HL-60/S4 treated with phorbol 12-myristate 13-acetate at 8.2 ng/mL for 4 days and 3 days (cell line): ENCODE measurements at regions not wholly inside any gene's neighbourhood (a gene's known extent, or its start where the extent isn't known, plus 50 kb on each side); places are given as distances from the start of the nearest gene placed in this dataset.

Experiments used
- in situ Hi-C: fragments of 300-500 bp; cut with MboI; formaldehyde crosslinking; loops from 2 replicates; pipeline ENCODE4 v1.15.0; 2022; ENCODE audit warnings: low sequenced_read_pairs

DNA sequence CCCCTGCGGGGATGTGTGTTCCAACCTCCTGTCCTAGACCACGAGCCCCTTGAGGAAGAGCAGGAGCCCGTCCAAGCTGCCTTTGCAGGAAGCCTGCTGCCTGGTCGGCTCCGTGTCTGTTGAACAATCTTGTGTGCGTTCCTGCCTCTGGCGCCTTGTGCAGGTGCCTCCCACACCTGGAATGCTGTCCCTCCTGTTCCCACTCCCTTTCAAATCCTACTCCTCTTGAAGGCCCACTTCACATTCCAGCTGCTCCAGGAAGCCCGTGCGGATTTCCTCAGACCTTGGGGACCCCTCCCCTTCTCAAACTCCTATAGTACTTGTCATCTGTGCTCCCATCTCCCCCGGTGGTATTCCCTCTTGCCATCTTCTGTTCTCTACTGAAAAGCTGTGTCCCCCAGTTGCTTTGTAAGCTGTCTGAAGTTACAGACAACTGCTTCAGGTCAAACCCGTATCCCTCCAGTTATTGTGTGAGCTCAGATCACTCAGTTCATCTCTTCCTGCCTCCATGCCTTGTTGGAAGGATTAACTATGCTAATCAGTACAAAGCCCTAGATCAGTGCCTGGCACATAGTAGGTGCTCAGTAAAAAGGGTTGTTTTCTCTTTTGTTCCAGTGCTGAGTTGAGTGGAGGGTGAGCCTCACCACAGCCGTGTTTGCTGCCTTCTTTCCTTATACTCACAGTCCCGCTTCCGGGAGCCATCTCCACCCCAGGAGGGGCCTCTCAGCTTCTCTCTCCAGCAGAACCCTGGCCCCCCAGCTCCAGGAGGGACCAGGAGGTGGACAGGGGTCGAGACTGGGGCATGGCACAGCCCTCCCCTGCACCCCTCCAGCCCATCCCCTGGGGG, 241.8 kb upstream of the CIBAR2 start:
- in situ Hi-C loops = no loop called here

GRCh38 chr16:85354686-85355514, 242.6 kb upstream of the CIBAR2 start:
- in situ Hi-C loops = no loop called here

- in situ Hi-C loops = no loop called here
These were observed 243.2 kb upstream of the CIBAR2 start for GRCh38 chr16:85355515-85355837.

DNA sequence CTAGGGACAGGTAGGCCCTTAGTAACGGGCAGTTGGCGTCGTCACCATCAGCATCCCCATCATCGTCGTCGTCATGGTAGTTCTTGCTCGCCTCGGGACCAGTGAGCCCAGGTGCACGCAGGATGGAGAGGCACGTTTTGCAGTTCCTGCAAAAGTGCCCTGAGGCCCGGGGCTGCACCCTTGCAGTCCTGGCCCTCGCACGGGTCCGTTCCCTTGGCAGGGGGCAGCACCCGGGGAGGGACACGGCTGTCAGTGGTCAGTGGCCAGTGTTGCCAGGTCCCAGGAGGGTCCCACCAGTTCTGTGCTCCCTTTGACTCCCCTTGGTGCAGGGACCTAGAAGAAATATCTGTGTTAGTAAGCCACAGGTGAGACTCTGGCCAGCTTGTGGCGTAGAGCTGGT, 243.9 kb upstream of the CIBAR2 start:
- in situ Hi-C loops = no loop called here

DNA sequence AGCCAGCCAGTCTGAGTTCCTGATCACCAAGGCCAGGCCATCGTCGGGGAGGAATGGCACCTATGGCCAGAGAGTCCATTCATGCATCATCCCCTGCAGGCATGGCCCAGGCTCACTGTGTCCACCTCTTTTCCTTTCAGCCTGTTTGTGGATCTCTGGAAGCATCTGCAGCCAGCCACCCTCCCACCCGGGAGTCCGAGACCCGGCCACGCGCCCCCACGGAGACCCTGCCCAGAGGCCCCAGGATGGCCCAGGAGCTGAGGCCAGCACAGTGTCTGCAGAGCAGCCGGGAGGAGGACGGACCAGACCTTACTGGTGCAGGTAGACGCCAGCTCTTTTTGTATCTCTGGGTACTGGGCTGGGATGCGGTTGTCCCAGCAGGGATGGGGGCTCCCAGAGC, 245.1 kb upstream of the CIBAR2 start:
- in situ Hi-C loops = no loop called here

- in situ Hi-C loops = no loop called here
These were observed 245.7 kb upstream of the CIBAR2 start for GRCh38 chr16:85357924-85358505.

GRCh38 chr16:85358704-85359146, 246.5 kb upstream of the CIBAR2 start:
- in situ Hi-C loops = no loop called here

DNA sequence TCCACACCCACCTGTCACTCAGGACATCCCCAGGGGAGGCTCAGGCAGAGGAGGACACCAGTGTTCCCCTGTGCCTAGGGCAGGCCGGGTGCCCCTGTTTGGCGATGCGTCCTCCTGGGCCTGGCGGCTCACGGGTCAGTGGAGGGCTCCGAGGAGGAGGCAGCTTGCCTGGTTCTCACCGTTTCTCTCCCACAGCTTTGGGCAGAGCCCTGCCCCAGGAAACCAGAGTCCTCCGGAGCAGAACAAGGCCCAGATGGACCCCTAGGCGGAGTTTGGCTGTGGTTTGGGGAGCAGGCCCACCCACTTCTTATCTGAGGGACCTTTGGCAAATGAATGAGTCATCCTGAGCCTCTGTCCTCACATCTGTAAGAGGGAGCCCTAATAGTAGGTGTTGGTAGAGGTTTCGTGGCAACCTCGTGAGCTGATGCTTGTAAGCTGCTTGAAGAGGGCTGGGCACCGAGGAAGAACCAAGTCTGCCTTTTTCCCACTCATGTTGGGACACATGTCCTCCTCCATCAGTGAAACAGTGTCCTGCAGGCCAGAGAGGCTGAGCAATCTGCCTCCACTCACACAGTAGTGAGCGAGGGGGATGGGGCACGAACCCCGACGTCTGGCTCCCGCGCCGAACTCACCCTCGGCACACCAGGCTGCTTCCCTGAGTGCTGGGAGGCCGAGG, 247.0 kb upstream of the CIBAR2 start:
- in situ Hi-C loops = no loop called here

DNA sequence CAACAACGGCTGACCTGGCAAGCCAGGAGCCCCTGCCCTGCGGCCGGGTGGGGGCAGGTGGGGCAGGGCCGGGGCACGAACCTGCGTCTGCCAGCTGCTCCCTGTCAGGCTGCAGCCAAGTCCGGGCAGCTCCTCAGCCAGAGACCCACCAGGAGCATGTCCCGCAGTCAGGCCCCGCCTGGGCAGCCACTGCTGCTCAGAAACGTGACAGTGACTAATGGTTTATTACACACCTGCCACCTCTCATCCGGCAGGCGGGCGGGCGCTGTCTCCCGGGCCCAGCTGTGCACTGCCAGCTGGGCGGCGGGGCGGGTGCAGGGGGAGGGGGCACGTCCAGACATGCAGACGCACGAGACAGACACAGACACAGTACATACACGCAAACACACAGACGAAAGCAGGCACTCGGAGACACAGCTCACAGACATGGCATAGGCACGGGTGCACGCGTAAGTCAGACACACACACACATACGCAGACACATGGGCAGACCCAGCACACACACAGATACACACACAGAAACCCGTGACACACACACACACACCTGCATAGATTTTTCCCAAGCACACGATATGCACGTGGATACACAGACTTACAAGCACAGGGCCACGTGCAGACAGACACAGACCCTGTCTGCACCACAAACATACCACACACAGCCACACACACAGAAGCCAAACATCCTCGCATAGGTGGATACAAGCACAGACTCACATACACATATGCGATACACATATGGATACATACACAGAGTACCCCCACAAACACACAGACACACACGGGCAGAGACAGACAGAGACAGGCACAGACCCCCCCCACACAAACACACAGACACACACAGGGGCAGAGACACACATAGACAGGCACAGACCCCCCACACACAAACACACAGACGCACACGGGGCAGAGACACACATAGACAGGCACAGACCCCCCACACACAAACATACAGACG, 248.3 kb upstream of the CIBAR2 start:
- in situ Hi-C loops = no loop called here

DNA sequence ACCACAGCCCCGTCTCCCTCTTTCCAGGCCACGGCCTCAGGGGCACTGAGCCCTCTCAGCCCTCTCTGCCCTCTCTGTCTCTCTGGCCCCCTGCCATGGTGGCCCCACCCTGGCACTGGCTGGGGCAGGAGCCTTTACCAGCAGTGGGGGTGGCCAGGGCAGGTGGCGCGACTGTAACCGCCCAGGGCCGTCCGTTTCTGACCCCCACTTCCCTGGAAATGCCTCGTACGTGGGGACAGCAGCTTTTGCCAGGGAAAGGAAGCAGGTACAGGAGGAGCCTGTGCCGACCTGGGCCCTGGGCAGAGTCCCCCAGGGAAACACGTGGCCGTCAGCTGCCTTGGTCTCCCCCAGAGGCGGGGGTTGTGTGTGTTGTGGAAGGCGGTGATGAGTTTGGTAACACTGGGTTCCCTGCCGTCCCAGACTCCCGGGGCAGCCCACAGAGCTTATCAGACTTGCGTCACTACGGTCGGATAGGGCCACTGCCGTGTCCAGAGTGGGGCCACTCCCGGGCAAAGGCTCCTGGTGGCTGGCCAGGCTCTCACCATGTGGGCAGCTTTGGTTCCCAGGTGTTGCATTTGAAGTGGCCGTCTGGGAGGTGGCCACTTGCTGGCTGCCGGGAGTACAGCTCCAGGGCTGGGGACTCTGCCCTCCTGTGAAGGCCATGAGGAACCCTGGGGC, 249.3 kb upstream of the CIBAR2 start:
- in situ Hi-C loops = no loop called here

DNA sequence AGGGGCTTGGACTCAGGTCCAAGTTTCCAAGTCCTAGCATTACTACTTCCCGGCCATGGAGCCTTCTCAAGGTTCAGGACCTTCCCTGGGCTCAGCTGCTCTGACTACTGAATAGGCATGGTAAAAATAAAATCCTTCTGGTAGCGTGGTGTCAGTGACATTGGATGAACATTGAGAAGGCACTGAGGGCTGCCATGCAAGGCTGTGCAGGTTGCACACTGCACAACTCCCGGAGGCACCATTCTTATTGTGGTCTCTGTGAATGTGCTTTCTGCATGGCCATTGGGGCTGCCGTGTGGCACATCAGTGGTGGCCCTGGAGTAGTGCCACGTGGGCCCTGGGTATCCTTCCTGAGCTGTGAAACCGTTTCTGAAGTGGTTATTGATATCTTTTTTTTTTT, 250.2 kb upstream of the CIBAR2 start:
- in situ Hi-C loops = no loop called here

DNA sequence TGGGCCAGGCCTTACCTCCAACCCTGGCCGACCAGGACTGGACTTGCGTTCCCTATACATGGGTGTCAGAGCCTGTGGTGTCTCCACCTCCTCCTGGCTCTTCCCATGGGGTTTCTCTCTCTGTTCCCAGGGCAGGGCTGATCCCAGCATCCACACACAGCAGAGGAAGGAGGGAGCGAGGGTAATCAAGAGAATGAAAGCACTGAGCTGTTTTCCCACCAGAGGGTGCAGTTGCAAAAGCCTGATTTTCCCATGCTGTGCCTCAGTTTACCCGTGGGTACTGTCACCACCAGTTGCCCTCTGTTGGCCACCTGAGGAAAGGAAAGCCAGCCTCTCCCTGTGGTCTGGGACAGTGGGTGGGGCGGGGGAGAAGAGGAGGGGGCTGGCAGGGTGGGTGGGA, 249.7 kb upstream of the GSE1 start:
- in situ Hi-C loops = no loop called here

GRCh38 chr16:85363881-85364280, 249.2 kb upstream of the GSE1 start:
- in situ Hi-C loops = no loop called here

DNA sequence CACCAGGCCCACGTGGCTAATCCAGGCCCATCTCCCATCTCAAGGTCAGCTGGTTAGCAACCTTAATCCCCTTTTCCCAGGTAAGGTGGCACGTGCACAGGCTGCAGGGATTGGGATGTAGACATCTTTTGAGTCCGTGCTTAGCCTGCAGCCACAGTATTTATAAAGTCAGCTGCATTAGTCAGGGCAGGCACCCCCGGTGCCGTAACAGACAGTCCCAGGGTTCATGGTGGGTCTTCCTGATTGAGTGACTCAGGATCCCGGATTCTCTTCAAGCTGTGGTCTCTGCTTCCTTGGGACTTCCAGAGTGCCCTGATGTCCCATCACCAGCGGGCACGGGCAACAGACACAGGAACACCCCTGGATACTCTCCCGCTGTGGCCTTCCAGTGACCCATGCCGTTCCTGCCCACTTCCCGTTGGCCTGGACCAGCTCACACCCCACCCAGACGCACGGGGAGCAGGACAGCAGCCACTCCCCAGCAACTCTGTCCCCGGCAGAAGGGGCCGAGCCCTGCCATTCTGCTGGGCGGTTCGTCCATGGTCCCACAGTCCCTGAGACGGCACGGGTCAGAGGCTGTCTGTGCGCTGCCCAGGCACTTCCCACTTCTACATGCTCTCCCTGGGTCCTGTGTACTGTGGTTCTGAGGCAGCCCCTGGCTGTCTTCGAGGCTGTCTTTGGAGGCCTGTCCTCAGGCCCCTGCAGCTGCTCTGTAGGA, 248.6 kb upstream of the GSE1 start:
- in situ Hi-C loops = no loop called here

- in situ Hi-C loops = no loop called here
These were observed 248.0 kb upstream of the GSE1 start for GRCh38 chr16:85365120-85365519.

DNA sequence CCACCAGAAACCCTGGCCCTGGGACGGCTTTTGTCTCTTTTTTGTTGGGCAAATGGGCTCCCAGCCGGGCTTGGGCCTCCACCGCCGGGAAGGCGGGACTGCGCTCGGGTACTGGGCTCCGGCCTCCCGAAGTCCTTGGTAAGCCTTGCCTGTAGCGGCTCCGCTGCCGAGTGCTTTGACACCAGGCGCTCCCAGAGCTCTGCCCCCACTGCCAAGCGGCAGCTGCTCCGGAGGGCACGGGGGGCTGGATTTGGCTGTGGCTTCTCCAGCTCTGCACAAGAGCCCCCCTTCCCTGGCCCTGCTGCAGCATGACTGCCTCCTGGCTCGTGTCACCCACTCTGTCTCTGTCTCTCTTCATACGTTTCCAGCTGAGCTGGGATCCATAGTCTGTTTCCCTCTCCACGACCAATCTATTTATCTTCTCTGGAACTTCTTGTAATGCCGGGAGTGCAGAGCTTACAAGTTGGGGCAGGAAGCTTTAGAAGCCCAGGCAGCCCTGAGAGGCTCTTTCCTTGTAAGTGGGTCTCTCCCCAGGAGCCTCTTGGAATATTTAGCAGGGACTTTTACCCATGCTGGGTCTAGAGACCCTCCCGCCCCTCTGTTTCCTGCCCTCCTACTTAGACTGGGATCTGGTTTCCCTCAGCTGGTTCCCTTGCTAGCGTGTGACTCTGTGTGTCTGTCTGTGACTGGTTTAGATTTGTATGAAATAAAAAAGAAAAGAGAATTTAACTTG, 246.9 kb upstream of the GSE1 start:
- in situ Hi-C loops = no loop called here

GRCh38 chr16:85367485-85367884, 245.6 kb upstream of the GSE1 start:
- in situ Hi-C loops = no loop called here

GRCh38 chr16:85369060-85369459, 244.1 kb upstream of the GSE1 start:
- in situ Hi-C loops = no loop called here
